ENCODE measurements at regions not wholly inside any gene's neighbourhood (a gene's known extent, or its start where the extent isn't known, plus 50 kb on each side); places are given as distances from the start of the nearest gene placed in this dataset.

- no peak overlapping the region for H3K4me3 Mint-ChIP-seq (ENCODE audit: unreplicated experiment)
- no peak overlapping the region for H3K27ac Mint-ChIP-seq (ENCODE audit: unreplicated experiment)
- Histone ChIP-seq H3K4me1 (no peaks in the 10 kb centered on the region), H3K9me3 (no peaks in the 10 kb centered on the region), H3K36me3 (ENCODE audit: control insufficient read depth, insufficient read depth, low read length) (no peaks in the 10 kb centered on the region), H3K4me3 (ENCODE audit: low read depth, low read length) (no peak overlapping the region), H3K27me3 (replicated peaks; ENCODE audit: control insufficient read depth, insufficient read depth, low read length) (no peaks in the 10 kb centered on the region)
- intact Hi-C loops (cut with micrococcal nuclease; ENCODE audit: unreplicated experiment), result no loop called here
- BruUV-seq (replicated peaks), result no TSS peak
- ChIA-PET POLR2A (no interaction called here), CTCF (no interaction called here)
- no peaks in the 10 kb centered on the region for H3K9me3 Mint-ChIP-seq (ENCODE audit: unreplicated experiment)
- peaks cover 32% of the 10 kb centered on the region for H3K27me3 Mint-ChIP-seq (ENCODE audit: insufficient read depth, unreplicated experiment)
- no peaks in the 10 kb centered on the region for H3K36me3 Mint-ChIP-seq (ENCODE audit: insufficient read depth, unreplicated experiment)
- TF ChIP-seq CTCF (IDR thresholded peaks at IDR 0.05; ENCODE audit: insufficient read depth in 1 of 2, low read depth in 1 of 2, low read length in 1 of 2, severe bottlenecking in 1 of 2, unreplicated experiment in 1 of 2), result no peak
- no peaks in the 10 kb centered on the region for H3K4me1 Mint-ChIP-seq (ENCODE audit: low read depth, unreplicated experiment)
- no peak for DNase-seq
Measured at GRCh38 chr13:40043764-40044163, 388.3 kb downstream of the COG6 start.

- H3K4me3 ChIP-seq (ENCODE audit: low read depth, low read length), result no peak overlapping the region
- TF ChIP-seq CTCF (IDR thresholded peaks at IDR 0.05; ENCODE audit: insufficient read depth in 1 of 2, low read depth in 1 of 2, low read length in 1 of 2, severe bottlenecking in 1 of 2, unreplicated experiment in 1 of 2), result no peak
- Mint-ChIP-seq H3K9me3 (ENCODE audit: unreplicated experiment) (peaks cover 9% of the 10 kb centered on the region), H3K4me1 (ENCODE audit: low read depth, unreplicated experiment) (no peaks in the 10 kb centered on the region), H3K27me3 (ENCODE audit: insufficient read depth, unreplicated experiment) (peaks cover 28% of the 10 kb centered on the region), H3K4me3 (ENCODE audit: unreplicated experiment) (no peak overlapping the region), H3K36me3 (ENCODE audit: insufficient read depth, unreplicated experiment) (no peaks in the 10 kb centered on the region), H3K27ac (ENCODE audit: unreplicated experiment) (no peak overlapping the region)
- POLR2A ChIA-PET, result no interaction called here
- no peak for DNase-seq
- intact Hi-C loops (cut with micrococcal nuclease; ENCODE audit: unreplicated experiment), result no loop called here
- H3K36me3 ChIP-seq (ENCODE audit: control insufficient read depth, insufficient read depth, low read length), result no peaks in the 10 kb centered on the region
- no TSS peak for BruUV-seq (replicated peaks)
- no peaks in the 10 kb centered on the region for H3K27me3 ChIP-seq (replicated peaks; ENCODE audit: control insufficient read depth, insufficient read depth, low read length)
- no peaks in the 10 kb centered on the region for H3K9me3 ChIP-seq
- H3K4me1 ChIP-seq, result no peaks in the 10 kb centered on the region
- CTCF ChIA-PET, result no interaction called here
Measured at GRCh38 chr13:40047322-40047771, 391.9 kb downstream of the COG6 start.

GRCh38 chr13:40048551-40048950 is 393.1 kb downstream of the COG6 start:
- no peaks in the 10 kb centered on the region for H3K27me3 ChIP-seq (replicated peaks; ENCODE audit: control insufficient read depth, insufficient read depth, low read length)
- H3K4me3 ChIP-seq (ENCODE audit: low read depth, low read length), result no peak overlapping the region
- Mint-ChIP-seq H3K4me3 (ENCODE audit: unreplicated experiment) (no peak overlapping the region), H3K4me1 (ENCODE audit: low read depth, unreplicated experiment) (peaks cover under 1% of the 10 kb centered on the region), H3K9me3 (ENCODE audit: unreplicated experiment) (peaks cover 9% of the 10 kb centered on the region), H3K27ac (ENCODE audit: unreplicated experiment) (no peak overlapping the region), H3K36me3 (ENCODE audit: insufficient read depth, unreplicated experiment) (no peaks in the 10 kb centered on the region), H3K27me3 (ENCODE audit: insufficient read depth, unreplicated experiment) (peaks cover 23% of the 10 kb centered on the region)
- CTCF ChIA-PET, result no interaction called here
- H3K9me3 ChIP-seq, result no peaks in the 10 kb centered on the region
- no peak for TF ChIP-seq CTCF (IDR thresholded peaks at IDR 0.05; ENCODE audit: insufficient read depth in 1 of 2, low read depth in 1 of 2, low read length in 1 of 2, severe bottlenecking in 1 of 2, unreplicated experiment in 1 of 2)
- H3K4me1 ChIP-seq, result no peaks in the 10 kb centered on the region
- H3K36me3 ChIP-seq (ENCODE audit: control insufficient read depth, insufficient read depth, low read length), result no peaks in the 10 kb centered on the region
- no peak for DNase-seq
- POLR2A ChIA-PET, result no interaction called here
- intact Hi-C loops (cut with micrococcal nuclease; ENCODE audit: unreplicated experiment), result no loop called here
- no TSS peak for BruUV-seq (replicated peaks)

Measured in Caco-2 (cell line).